Endothelial cell of umbilical vein (primary cell): ENCODE measurements at regions not wholly inside any gene's neighbourhood (a gene's known extent, or its start where the extent isn't known, plus 50 kb on each side); places are given as distances from the start of the nearest gene placed in this dataset.

Source experiments
- EZH2 ChIP-seq: IDR thresholded peaks from 2 replicates; pipeline ENCODE4 v1.6.1; 2012; ENCODE audit warnings: borderline replicate concordance, low read depth, mild to moderate bottlenecking, moderate library complexity, low read length, inconsistent platforms; ENCODE audit not compliant: severe bottlenecking
- JUN ChIP-seq: IDR thresholded peaks from 2 replicates; pipeline ENCODE4 v1.6.1; 2011; ENCODE audit warnings: borderline replicate concordance, low read depth; ENCODE audit not compliant: insufficient read length, insufficient read depth
- POLR2A ChIP-seq: IDR thresholded peaks from 2 replicates; pipeline ENCODE4 v1.6.1; 2012; ENCODE audit warnings: low read depth, mild to moderate bottlenecking, control low read depth, low read length
- POLR2AphosphoS5 ChIP-seq: IDR thresholded peaks from 2 replicates; pipeline ENCODE4 v1.6.1; 2012; ENCODE audit warnings: low read depth, mild to moderate bottlenecking, control low read depth, low read length, moderate library complexity; ENCODE audit not compliant: insufficient read depth
- TF ChIP-seq, protein P1 (sequence below), 2 donors: IDR thresholded peaks; 1 replicate in 1 of 2; 2 replicates in 1 of 2; pipeline ENCODE4 v1.5.1; 2011; ENCODE audit warnings: low read length in 2 of 2, mild to moderate bottlenecking in 2 of 2, moderate library complexity in 2 of 2, control low read depth in 1 of 2, inconsistent platforms in 1 of 2, low read depth in 1 of 2; ENCODE audit not compliant: insufficient read depth in 1 of 2; ENCODE audit errors: extremely low read depth in 1 of 2
- TF ChIP-seq, protein P2 (sequence below): IDR thresholded peaks from 2 replicates; pipeline ENCODE4 v1.6.1; 2011; ENCODE audit not compliant: insufficient read depth, insufficient read length

GRCh38 chr17:12247761-12248160 is 227.1 kb downstream of the MAP2K4 start:
- TF ChIP-seq, protein P1, sequence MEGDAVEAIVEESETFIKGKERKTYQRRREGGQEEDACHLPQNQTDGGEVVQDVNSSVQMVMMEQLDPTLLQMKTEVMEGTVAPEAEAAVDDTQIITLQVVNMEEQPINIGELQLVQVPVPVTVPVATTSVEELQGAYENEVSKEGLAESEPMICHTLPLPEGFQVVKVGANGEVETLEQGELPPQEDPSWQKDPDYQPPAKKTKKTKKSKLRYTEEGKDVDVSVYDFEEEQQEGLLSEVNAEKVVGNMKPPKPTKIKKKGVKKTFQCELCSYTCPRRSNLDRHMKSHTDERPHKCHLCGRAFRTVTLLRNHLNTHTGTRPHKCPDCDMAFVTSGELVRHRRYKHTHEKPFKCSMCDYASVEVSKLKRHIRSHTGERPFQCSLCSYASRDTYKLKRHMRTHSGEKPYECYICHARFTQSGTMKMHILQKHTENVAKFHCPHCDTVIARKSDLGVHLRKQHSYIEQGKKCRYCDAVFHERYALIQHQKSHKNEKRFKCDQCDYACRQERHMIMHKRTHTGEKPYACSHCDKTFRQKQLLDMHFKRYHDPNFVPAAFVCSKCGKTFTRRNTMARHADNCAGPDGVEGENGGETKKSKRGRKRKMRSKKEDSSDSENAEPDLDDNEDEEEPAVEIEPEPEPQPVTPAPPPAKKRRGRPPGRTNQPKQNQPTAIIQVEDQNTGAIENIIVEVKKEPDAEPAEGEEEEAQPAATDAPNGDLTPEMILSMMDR (IDR thresholded peaks at IDR 0.05; ENCODE audit: extremely low read depth in 1 of 2, insufficient read depth in 1 of 2, low read depth in 1 of 2, low read length in 2 of 2) = no peak
- TF ChIP-seq POLR2A (no peak), POLR2AphosphoS5 (no peak), JUN (no peak), EZH2 (no peak)
- TF ChIP-seq, protein P2, sequence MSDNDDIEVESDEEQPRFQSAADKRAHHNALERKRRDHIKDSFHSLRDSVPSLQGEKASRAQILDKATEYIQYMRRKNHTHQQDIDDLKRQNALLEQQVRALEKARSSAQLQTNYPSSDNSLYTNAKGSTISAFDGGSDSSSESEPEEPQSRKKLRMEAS = no peak
